ENCODE measurements at regions not wholly inside any gene's neighbourhood (a gene's known extent, or its start where the extent isn't known, plus 50 kb on each side); places are given as distances from the start of the nearest gene placed in this dataset.
"Not testable (repeated sequence)": the region's sequence is repeated elsewhere in the genome, so short reads cannot be mapped to it uniquely, and the experiment has no call there.

- DNase-seq (ENCODE audit: low spot score), result no peak
Measured at GRCh38 chr1:115181231-115181630, 91.9 kb upstream of the TSPAN2 start.

DNA sequence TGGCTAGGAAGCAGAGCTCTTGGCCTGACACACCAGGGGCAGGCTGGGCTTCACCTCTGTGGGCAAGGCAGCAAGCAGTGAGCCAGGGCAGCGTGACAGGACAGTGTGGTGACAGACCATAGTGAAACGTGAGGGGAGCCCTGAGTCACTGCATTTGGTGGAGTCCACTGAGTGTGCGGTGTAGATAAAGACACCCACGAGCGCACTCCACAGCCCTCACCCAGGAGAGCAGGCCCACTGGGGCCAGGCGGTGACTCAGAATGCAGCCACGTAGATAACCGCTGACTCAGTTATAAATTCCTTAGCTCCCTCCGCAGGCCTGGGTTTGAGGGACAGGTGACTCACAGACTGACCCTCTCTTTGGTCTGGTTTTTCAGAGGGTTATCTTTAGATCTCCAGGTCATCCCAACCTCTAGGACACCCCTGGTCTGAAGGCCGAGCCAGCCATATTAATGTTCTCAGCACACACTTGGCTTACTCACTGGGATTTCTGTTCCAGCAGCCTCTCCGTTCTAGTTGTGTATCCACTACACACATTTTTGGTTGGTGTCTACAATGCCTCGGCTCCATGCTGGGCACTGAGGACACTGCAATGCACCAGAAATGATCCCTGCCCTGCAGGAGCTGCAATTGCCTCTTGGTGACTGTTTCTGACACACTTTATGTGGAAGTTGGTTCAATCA lies 90.2 kb upstream of the TSPAN2 start:
- peak; percentile 93 for DNase-seq (ENCODE audit: low spot score)

DNA sequence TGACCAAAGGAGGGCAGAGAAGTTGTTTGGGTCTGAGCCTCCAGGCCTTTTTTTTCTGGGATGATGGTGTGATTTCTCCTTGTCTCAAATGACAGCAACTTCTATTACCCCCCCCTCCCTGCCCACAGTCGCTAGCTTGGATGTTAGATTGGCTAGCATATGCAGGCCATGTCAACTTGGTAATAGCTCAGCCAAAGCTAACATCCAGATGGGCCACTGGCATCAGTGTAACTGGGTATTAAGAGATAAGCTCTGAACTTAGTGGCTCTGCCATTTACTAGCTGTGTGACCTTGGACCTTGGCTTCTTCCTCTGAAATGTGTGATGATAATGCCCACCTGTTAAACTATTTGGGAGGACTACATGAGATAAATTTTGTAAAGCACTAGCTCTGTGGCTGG lies 86.9 kb upstream of the TSPAN2 start:
- no peak for DNase-seq (ENCODE audit: low spot score)

DNA sequence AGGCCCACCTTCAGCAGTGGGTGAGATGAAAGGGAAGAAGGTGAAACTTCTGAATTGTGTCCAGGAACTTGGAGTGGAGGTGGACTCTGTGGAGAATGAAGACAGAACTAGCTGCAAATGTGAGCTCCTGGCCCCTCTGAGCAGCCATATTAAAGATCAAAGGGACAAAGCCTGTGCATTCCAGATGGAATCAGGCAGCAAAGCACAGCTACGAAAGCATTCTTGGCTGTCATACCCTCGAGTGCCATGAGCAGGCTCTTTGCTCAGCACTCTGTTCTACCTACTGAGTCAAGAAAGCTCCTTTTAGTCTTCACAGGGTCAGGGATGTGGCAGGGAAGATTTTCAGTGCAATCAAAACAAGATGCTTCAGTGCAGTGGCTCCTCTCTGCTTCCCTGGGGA lies 86.3 kb upstream of the TSPAN2 start:
- DNase-seq (ENCODE audit: low spot score), result no peak

DNA sequence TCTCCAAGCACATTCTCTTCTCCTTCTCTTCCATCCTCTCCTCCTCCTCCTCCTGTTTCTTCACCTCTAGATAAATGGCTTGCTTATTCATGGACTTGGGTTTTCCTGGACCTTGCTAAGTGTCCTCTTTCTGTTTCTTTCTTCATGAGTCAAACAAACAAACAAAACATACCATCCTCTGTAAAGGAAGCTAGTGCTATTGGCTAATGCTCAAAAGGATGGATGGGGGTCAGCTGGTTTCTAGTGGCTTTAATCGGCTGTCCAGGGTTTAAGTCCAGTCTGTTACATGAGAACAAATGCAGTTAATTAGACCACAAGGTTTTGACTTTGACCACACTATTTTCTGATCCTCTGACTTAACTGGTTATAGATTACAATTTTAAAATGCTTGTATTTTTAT lies 83.8 kb upstream of the TSPAN2 start:
- no peak for DNase-seq (ENCODE audit: low spot score)

- DNase-seq (ENCODE audit: low spot score), result no peak
Measured at GRCh38 chr1:115172270-115172669, 83.0 kb upstream of the TSPAN2 start.

GRCh38 chr1:115170961-115171392 lies 81.7 kb upstream of the TSPAN2 start:
- DNase-seq (ENCODE audit: low spot score), result peak; percentile 55

DNA sequence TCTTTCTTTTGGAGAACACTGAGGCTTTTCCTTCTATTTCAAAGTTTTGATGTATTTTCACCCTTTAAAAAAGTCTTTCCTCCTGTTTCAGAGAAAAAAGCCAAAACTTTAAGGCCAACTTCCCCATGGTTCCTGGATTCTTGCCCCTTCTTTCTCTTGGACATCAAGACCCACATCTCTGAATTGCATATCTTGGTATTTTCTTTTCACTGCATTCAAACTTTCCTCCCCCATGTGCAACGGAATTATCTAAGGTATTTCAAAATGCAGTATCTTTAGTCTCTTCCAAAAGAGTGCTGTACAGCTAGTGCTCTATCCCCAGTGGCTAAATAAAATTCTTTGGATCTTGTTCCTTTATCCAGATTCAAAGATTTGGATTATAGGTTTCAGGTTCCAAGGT lies 81.1 kb upstream of the TSPAN2 start:
- no peak for DNase-seq (ENCODE audit: low spot score)

GRCh38 chr1:115168026-115168425 lies 78.7 kb upstream of the TSPAN2 start:
- no peak for DNase-seq (ENCODE audit: low spot score)

DNA sequence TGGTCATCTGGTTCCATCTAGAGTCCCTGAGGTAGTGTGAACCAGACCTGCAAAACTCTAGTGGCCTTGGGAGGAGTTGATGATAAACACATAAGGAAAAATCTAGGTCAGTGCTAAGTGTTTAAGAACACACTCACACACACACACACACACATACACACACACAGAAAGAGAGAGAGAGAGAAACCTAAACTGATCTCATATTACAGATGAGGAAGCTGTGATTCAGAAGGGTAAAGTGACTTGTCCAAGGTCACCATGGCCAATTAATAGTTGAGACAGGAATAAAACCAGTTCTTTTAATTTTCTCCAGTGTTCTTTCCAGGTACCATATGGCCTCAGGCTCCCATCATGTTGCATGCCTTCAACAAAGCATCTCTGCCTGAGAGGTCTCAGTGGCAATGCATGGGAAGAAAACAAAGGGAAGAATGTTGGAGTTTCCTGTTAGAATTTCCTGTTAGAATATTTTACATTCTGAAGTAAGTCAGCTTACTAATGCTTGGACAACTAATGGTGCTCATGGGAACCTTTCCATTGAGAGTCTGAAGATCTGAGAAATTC lies 77.3 kb upstream of the TSPAN2 start:
- DNase-seq (ENCODE audit: low spot score), result no peak

DNA sequence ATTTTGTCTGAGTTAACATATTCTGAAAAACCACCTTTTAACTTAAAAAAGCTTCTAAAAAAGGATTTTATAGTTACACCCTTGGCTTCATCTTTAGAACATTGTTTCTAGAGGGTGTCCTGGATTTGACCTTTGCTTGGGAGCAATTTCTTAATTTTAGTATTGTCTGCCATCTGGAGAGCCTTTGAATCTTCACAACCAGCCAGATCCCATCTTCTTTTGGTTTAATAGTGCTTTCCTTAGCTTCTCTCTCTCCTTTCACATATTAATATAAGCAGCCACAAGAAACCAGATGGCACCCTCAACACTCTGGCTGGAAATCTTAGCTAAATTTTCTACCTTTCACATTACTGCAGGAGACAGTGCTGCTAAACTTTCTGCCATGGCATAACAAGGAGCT lies 76.5 kb upstream of the TSPAN2 start:
- DNase-seq (ENCODE audit: low spot score), result no peak

DNA sequence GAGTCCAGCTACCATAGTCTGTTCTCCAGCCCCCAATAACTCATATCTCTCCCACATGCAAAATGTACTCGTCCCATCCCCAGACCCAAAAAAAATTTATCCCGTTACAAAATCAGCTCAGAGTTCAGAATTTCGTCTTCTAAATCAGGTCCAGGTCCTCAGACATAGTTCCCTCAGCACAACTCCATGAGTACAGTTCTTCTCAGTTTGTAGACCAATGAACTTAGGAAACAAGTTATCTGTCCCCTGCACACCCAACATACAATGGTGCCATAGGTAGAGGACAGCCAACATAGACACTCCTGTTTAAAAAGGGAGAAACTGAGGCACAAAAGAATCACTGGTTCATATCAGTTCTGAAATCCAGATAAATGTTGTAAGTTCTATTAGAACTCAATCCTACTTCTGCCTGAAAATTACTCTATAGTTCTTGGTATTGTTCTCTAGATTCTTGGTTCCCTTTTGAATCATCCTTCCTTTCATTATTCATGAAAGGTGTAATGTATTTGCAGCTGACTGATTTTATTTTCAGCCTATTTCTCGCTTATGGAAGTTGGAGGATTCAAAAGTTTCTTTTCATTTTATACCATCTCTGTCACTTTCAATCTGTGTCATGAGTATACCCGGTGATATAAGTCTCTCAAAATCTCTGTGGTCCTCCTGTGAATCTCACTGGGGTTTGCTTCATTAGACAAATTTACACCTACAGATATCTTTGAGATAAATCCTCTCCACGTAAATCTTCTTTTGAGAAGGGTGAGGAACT lies 75.8 kb upstream of the TSPAN2 start:
- no peak for DNase-seq (ENCODE audit: low spot score)

DNA sequence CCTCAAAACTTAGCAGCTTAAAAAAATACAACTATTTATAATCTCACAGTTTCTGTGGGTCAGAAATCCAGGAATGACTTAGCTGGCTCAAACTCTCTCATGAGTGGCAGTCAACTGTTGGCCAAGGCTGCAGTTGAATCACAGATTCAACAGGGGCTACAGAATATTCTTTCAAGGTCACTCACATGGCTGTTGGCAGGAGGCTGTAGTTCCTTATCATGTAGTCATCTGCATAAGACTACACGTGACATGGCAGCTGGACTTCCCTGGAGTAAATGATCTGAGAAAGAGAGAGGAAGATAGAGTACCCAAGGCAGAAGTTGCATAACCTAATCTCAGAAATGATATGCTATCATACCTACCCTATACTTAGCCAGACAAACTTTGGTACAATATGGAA lies 75.2 kb upstream of the TSPAN2 start:
- no peak for DNase-seq (ENCODE audit: low spot score)

DNA sequence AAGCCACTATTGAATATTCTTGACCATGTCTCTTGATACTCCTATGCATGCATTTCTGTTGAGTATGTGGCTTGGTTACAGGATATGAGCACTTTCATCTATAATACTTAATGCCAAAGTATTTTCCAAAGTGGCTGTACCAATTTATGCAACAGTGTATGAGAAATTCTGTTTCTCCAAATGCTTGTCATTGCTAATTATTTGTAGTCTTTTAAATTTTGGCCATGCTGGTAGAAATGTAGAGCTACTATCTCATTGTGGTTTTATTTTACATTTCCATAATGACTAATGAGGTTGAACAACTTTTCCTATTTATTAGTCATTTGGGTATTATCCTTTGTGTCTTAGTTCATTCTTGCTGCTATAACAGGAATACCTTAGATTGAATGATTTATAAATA lies 71.4 kb upstream of the TSPAN2 start:
- no peak for DNase-seq (ENCODE audit: low spot score)

DNA sequence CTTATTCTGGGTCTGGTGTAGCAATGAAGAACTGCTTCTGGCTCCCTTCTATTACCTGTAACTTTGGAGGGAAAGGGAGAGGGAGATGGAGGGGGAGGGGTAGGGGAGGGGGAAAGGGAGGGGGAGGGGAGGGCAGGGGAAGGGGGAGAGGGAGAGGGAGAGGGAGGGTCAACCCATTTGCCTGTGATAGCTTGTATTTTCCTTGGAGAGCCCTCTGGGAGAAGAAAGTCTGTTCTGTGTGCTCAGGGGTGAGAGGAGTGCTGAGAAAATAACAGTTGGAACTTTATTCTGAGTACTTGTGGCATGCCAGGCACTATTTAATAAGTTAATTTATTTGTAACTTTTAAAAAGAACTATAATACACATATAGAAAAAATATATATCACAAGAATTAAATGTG lies 70.7 kb upstream of the TSPAN2 start:
- DNase-seq (ENCODE audit: low spot score), result no peak

DNA sequence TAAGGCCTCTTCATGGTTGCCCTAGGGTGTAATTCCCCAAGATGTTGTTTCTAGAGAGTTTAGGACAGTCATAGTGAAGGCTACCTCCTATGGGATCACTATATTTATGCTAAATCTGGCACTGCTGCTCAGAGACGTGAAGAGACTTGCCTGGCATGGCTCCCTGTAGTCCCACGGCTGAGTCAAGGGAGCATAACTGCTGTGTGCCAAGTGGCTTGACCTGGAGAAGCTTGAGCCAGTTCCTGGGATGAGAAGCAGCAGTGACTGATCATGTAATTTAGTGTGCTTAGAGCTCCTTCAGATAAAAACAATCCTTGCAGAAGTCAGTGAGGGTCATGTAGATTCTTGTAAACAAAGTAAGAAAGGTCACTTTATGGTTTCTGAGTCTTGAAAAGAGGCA lies 68.9 kb upstream of the TSPAN2 start:
- peak; percentile 61 for DNase-seq (ENCODE audit: low spot score)

DNA sequence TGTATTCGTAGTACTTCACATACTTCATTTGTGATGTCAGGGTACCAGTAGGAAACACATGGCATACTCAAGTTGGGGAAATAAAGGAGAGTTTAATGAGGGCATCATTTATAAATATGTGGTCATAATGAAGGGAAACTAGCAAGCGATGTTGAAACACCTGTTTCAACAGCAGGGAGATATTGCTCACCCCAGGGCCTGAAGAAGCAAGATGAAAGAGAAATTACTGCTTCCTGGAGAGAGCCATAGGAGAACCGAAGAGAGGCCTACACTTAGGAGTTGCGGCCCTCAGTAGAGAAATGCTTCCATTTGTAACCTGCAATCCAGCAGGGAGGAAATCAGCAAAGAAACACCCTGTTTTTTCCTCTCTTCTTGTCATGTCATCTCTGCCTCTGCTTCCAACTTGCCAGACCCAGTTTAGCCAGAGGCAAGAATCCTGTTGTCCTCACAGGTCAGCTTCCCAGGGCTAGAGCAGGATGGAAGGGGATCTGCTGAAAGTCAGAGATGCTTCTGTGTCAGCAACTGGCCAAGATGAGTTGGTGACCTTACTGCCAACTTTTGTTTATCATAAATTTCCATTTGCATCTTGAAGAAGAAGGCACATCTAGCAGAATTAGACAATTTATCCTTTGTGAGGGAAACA lies 67.6 kb upstream of the TSPAN2 start:
- DNase-seq (ENCODE audit: low spot score), result no peak

DNA sequence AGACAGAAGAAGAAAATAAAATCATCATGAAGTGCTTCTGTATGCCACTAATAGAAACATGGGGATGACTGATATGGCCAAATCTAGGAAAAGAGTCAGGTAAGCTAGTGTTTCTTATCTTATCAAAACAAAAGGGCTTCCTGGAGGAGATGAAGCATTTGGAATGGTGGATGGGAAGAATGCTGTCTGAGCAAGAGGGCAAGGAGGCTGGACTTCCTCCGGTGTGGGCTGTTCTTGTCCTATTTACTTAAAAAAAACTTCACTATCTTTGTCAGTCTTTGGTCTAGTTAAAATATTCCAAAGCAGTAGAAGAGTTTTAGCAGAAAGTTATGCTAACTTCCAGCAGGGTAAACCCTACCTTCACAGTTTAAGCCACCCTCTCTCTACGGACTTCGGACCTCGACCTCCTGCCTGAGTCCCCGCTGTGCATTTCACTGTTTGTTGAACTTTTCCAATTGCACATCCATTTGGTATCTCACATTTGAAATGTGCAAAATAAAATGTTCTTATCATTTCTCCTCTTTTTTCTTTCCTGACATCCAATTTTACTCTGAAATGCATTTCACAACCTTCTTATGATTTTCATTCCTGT lies 64.8 kb upstream of the TSPAN2 start:
- no peak for DNase-seq (ENCODE audit: low spot score)

GRCh38 chr1:115147928-115148327 lies 58.6 kb upstream of the TSPAN2 start:
- DNase-seq (ENCODE audit: low spot score), result not testable (repeated sequence)

- no peak for DNase-seq (ENCODE audit: low spot score)
Measured at GRCh38 chr1:115145226-115145625, 55.9 kb upstream of the TSPAN2 start.

DNA sequence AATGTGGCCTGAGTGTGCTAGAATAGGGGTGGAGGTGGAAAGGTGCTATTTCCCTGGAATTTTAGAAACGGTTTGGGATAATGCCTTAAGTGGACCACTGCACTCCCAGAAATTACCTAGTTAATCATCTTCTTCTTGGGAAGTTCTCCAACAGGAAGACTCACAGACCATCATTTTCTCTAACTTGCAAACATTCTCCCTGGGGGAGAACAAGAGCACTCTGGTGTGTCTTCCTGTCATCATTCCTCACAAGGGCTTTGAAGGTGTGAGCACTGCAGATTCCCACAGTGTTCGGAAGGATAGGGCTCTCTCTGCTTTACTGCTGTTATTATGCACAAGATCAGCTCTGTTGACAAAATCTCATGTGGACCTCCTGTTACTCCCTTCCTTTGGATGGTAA lies 54.9 kb upstream of the TSPAN2 start:
- no peak for DNase-seq (ENCODE audit: low spot score)

DNA sequence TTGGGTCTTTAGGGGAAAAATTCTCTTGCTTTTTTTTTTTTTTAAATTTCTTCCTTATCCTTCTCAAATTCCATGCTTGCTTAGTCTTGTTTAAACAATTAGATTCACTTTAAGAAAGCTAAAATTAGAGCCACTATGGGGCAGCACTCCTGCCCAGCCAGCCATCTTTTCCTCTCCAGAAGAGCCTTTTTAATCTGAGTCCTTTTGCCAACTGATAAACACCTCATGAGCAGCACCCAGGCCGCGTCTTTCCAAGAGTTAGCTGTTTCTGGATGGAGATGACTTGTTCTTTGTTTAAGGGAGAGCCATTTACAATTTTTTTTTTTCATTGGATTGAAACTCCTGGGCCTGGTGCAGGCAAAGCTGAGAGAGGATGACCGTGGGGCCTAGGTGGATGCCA lies 53.3 kb upstream of the TSPAN2 start:
- DNase-seq (ENCODE audit: low spot score), result no peak

DNA sequence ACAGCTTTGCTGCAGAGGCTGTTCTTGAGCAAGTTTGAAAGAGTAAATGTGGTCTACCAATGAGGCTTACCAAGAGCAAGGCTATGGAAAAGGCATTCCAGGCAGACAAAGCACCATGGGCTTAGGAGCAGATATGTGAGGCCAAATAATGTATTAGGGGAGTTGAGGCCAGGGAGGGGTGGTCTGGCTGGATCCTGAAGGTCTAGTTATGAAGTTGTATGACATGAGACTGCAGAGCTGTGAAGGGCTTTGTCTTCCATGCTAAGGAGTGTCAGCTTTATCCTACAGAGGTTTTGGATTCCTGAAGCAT lies 51.8 kb upstream of the TSPAN2 start:
- no peak for DNase-seq (ENCODE audit: low spot score)
